Neural progenitor cell (in vitro differentiated cells): ENCODE measurements at regions not wholly inside any gene's neighbourhood (a gene's known extent, or its start where the extent isn't known, plus 50 kb on each side); places are given as distances from the start of the nearest gene placed in this dataset.

Source experiments
- DNase-seq: peaks from one replicate; pipeline ENCODE4 v3.0.0-alpha.2; 2016; ENCODE audit warnings: low spot score
- H2AFZ ChIP-seq: fragments of 200-600 bp; sonication (generic); replicated peaks from 2 replicates; pipeline ENCODE4 v1.6.1; 2016; ENCODE audit warnings: antibody characterized with exemption
- H3F3A ChIP-seq: fragments of 200-600 bp; sonication (generic); 2 replicates; pipeline ENCODE4 v1.6.1; 2016; ENCODE audit warnings: antibody characterized with exemption, low read depth
- H3K27ac ChIP-seq: fragments of 200-600 bp; sonication (generic); 2 replicates; pipeline ENCODE4 v1.5.1; 2016; ENCODE audit warnings: mild to moderate bottlenecking
- H3K27me3 ChIP-seq: fragments of 200-600 bp; sonication (generic); 2 replicates; pipeline ENCODE4 v1.6.1; 2016; ENCODE audit warnings: mild to moderate bottlenecking, moderate library complexity
- H3K36me3 ChIP-seq: fragments of 200-600 bp; sonication (generic); 2 replicates; pipeline ENCODE4 v1.5.1; 2016
- H3K4me1 ChIP-seq: fragments of 200-600 bp; sonication (generic); 2 replicates; pipeline ENCODE4 v1.6.1; 2016; ENCODE audit warnings: mixed run types
- H3K4me2 ChIP-seq: fragments of 200-600 bp; sonication (generic); 2 replicates; pipeline ENCODE4 v1.6.1; 2016
- H3K4me3 ChIP-seq: fragments of 200-600 bp; sonication (generic); 2 replicates; pipeline ENCODE4 v1.5.1; 2016
- H3K79me2 ChIP-seq: fragments of 200-600 bp; sonication (generic); 2 replicates; pipeline ENCODE4 v1.6.1; 2016; ENCODE audit warnings: low read depth
- H3K9ac ChIP-seq: fragments of 200-600 bp; sonication (generic); 2 replicates; pipeline ENCODE4 v1.6.1; 2016
- H3K9me3 ChIP-seq: fragments of 200-600 bp; sonication (generic); 2 replicates; pipeline ENCODE4 v1.5.1; 2016; ENCODE audit warnings: low read depth
- H4K20me1 ChIP-seq: fragments of 200-600 bp; sonication (generic); 2 replicates; pipeline ENCODE4 v1.6.1; 2016; ENCODE audit warnings: low read depth
- H3K27ac Mint-ChIP-seq: 3 replicates; pipeline ENCODE4 v1.8.0; 2021; ENCODE audit warnings: mixed read lengths
- H3K27me3 Mint-ChIP-seq: 2 replicates; pipeline ENCODE4 v1.8.0; 2022; ENCODE audit warnings: low read depth, mild to moderate bottlenecking, inconsistent platforms, moderate library complexity, mixed read lengths; ENCODE audit not compliant: insufficient read depth
- H3K36me3 Mint-ChIP-seq: 3 replicates; pipeline ENCODE4 v1.8.0; 2021; ENCODE audit warnings: mixed read lengths
- H3K4me1 Mint-ChIP-seq: 3 replicates; pipeline ENCODE4 v1.8.0; 2021; ENCODE audit warnings: mixed read lengths
- H3K4me3 Mint-ChIP-seq: 3 replicates; pipeline ENCODE4 v1.8.0; 2021; ENCODE audit warnings: mild to moderate bottlenecking, moderate library complexity, mixed read lengths
- H3K9me3 Mint-ChIP-seq: 3 replicates; pipeline ENCODE4 v1.8.0; 2020; ENCODE audit warnings: mixed read lengths
- EZH2 ChIP-seq: fragments of 200-600 bp; sonication (generic); IDR thresholded peaks from 2 replicates; pipeline ENCODE4 v1.6.1; 2017; ENCODE audit warnings: antibody characterized with exemption, mild to moderate bottlenecking, moderate library complexity
- EZH2phosphoT487 ChIP-seq: fragments of 200-600 bp; sonication (generic); IDR thresholded peaks from 2 replicates; pipeline ENCODE4 v1.6.1; 2017; ENCODE audit warnings: antibody characterized with exemption
- TF ChIP-seq, protein P1 (sequence below): fragments of 200-600 bp; sonication (generic); IDR thresholded peaks from 2 replicates; pipeline ENCODE4 v1.5.1; 2017; ENCODE audit warnings: antibody characterized with exemption, mild to moderate bottlenecking

DNA sequence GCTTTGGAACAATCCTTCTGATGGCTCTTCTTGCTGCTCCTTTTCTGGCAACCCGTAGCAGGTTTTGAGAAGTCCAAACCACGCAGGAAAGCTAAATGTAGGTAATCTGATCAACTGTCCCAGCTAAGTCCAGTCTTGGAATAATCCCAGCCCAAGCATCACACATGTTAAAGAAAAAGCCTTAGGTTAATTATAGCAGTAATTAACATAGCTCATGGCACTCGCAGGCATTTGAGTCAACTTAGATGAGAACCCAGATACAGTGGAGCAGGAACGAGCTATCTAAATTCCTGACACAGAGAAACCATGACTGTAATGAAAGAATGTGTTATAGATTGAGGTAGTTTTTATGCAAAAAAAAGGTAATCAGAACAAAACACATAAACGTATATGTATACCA lies 844.8 kb downstream of the CDH9 start:
- Mint-ChIP-seq H3K36me3 (no peaks in the 10 kb centered on the region), H3K9me3 (no peaks in the 10 kb centered on the region), H3K27ac (no peak overlapping the region), H3K4me1 (no peaks in the 10 kb centered on the region), H3K4me3 (no peak overlapping the region), H3K27me3 (peaks cover 2% of the 10 kb centered on the region)
- Histone ChIP-seq H3K79me2 (no peaks in the 10 kb centered on the region), H2AFZ (no peak overlapping the region), H3K4me3 (no peak overlapping the region), H3F3A (no peaks in the 10 kb centered on the region), H3K4me2 (no peak overlapping the region), H3K27ac (no peak overlapping the region), H3K27me3 (no peaks in the 10 kb centered on the region), H3K4me1 (no peaks in the 10 kb centered on the region), H3K9ac (no peak overlapping the region), H3K36me3 (no peaks in the 10 kb centered on the region), H4K20me1 (no peaks in the 10 kb centered on the region), H3K9me3 (no peaks in the 10 kb centered on the region)
- no peak for DNase-seq
- TF ChIP-seq EZH2phosphoT487 = no peak
- TF ChIP-seq EZH2 = no peak
- TF ChIP-seq, protein P1, sequence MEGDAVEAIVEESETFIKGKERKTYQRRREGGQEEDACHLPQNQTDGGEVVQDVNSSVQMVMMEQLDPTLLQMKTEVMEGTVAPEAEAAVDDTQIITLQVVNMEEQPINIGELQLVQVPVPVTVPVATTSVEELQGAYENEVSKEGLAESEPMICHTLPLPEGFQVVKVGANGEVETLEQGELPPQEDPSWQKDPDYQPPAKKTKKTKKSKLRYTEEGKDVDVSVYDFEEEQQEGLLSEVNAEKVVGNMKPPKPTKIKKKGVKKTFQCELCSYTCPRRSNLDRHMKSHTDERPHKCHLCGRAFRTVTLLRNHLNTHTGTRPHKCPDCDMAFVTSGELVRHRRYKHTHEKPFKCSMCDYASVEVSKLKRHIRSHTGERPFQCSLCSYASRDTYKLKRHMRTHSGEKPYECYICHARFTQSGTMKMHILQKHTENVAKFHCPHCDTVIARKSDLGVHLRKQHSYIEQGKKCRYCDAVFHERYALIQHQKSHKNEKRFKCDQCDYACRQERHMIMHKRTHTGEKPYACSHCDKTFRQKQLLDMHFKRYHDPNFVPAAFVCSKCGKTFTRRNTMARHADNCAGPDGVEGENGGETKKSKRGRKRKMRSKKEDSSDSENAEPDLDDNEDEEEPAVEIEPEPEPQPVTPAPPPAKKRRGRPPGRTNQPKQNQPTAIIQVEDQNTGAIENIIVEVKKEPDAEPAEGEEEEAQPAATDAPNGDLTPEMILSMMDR = no peak

DNA sequence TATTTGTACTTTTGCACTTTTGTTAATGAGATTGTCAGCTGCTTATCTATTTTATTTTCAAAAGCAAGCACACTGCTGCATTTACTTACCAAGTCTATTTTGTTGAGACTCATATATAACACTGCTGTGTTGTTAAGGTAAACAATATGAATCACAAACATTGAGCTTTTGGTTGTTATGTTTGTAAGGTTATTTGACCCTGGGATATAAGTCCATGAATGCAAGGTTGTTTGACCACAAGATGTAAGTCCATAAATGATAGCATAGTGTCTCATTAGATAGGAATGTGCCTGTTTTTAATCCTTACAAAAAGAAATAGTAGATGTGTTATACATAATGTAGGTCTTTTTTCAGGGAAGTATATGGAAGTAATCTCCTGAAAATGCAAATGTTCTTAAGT lies 845.9 kb downstream of the CDH9 start:
- no peak for TF ChIP-seq EZH2
- TF ChIP-seq EZH2phosphoT487 = no peak
- TF ChIP-seq, protein P1 = no peak
- no peaks in the 10 kb centered on the region for H3F3A ChIP-seq
- H3K79me2 ChIP-seq = no peaks in the 10 kb centered on the region
- H3K9ac ChIP-seq = no peak overlapping the region
- Mint-ChIP-seq H3K27ac (no peak overlapping the region), H3K27me3 (no peaks in the 10 kb centered on the region), H3K4me3 (no peak overlapping the region), H3K36me3 (no peaks in the 10 kb centered on the region), H3K4me1 (no peaks in the 10 kb centered on the region), H3K9me3 (no peaks in the 10 kb centered on the region)
- no peaks in the 10 kb centered on the region for H3K9me3 ChIP-seq
- no peak overlapping the region for H3K4me2 ChIP-seq
- DNase-seq = no peak
- H4K20me1 ChIP-seq = no peaks in the 10 kb centered on the region
- no peaks in the 10 kb centered on the region for H3K4me1 ChIP-seq
- H3K4me3 ChIP-seq = no peak overlapping the region
- H3K27me3 ChIP-seq = no peaks in the 10 kb centered on the region
- H3K27ac ChIP-seq = no peak overlapping the region
- no peak overlapping the region for H2AFZ ChIP-seq
- no peaks in the 10 kb centered on the region for H3K36me3 ChIP-seq

DNA sequence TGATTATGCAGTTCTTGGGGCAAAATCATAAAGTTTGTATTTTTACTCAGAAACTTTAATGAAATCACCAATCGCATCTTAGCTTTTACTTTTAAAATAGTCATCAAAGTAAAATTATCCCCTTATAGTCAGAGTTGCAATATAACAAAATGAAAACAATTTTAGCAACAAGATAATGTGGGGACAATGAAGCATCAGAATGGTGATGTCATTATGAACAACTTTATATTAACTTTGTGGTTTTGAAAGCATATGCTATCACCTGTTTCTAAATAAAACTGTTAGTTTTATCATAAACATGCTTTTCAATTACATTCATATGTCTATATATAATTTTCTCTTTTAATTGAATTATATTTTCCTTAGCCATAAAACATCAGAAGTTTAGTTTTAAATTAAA lies 856.8 kb downstream of the CDH9 start:
- no peak overlapping the region for H3K4me3 ChIP-seq
- H3K4me1 ChIP-seq = no peaks in the 10 kb centered on the region
- no peaks in the 10 kb centered on the region for H3K27me3 Mint-ChIP-seq
- H3K4me2 ChIP-seq = no peak overlapping the region
- H2AFZ ChIP-seq = no peak overlapping the region
- H3F3A ChIP-seq = no peaks in the 10 kb centered on the region
- no peak overlapping the region for H3K27ac Mint-ChIP-seq
- H3K27me3 ChIP-seq = no peaks in the 10 kb centered on the region
- TF ChIP-seq, protein P1 = no peak
- TF ChIP-seq EZH2phosphoT487 (no peak), EZH2 (no peak)
- H3K79me2 ChIP-seq = no peaks in the 10 kb centered on the region
- H3K9ac ChIP-seq = no peak overlapping the region
- H3K4me3 Mint-ChIP-seq = no peak overlapping the region
- no peak overlapping the region for H3K27ac ChIP-seq
- no peaks in the 10 kb centered on the region for H3K9me3 ChIP-seq
- no peaks in the 10 kb centered on the region for H3K36me3 Mint-ChIP-seq
- no peaks in the 10 kb centered on the region for H3K4me1 Mint-ChIP-seq
- no peaks in the 10 kb centered on the region for H3K36me3 ChIP-seq
- no peaks in the 10 kb centered on the region for H4K20me1 ChIP-seq
- H3K9me3 Mint-ChIP-seq = no peaks in the 10 kb centered on the region
- no peak for DNase-seq
